ENCODE measurements at regions not wholly inside any gene's neighbourhood (a gene's known extent, or its start where the extent isn't known, plus 50 kb on each side); places are given as distances from the start of the nearest gene placed in this dataset.

DNA sequence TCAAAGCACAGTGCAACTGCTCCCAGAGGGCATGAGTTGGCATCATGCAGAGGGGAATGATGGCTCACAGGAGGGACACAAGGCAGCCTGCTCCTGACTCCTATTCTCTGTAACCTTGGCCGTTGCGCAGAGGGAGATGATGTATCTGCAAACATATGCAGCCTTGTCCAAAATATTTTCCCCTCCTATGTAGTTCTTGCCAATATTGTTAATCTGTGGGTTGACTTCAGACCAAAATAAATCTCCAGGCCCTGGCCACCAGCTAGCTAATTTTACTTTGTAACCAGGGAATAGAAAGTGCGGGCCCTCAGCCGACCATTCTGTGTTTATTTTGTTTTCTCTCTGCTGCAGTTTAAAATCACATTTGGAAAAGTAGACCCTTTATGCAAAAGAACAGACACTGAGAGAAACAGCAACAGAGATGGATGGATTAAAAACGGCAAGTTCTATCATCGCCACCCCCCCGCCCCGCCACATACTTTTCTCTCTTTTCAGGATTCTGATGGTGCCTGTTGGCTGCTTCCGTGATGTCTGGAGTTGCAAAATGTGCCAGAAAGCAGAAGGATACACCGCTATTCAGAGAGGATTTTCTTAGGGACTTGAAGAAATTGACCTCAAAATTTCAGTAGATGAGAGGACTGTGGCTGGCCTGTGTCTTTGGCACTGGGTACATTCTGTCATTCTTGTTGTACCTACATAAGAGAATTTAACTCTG, 185.3 kb upstream of the BCOR start:
- no peak overlapping the region for H3K4me3 ChIP-seq (ENCODE audit: low read depth, low read length)
- no peak for DNase-seq (ENCODE audit: low read depth)
- TF ChIP-seq, protein P1, sequence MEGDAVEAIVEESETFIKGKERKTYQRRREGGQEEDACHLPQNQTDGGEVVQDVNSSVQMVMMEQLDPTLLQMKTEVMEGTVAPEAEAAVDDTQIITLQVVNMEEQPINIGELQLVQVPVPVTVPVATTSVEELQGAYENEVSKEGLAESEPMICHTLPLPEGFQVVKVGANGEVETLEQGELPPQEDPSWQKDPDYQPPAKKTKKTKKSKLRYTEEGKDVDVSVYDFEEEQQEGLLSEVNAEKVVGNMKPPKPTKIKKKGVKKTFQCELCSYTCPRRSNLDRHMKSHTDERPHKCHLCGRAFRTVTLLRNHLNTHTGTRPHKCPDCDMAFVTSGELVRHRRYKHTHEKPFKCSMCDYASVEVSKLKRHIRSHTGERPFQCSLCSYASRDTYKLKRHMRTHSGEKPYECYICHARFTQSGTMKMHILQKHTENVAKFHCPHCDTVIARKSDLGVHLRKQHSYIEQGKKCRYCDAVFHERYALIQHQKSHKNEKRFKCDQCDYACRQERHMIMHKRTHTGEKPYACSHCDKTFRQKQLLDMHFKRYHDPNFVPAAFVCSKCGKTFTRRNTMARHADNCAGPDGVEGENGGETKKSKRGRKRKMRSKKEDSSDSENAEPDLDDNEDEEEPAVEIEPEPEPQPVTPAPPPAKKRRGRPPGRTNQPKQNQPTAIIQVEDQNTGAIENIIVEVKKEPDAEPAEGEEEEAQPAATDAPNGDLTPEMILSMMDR (IDR thresholded peaks at IDR 0.05; ENCODE audit: control insufficient read depth, extremely low read depth, insufficient read depth): no peak

DNA sequence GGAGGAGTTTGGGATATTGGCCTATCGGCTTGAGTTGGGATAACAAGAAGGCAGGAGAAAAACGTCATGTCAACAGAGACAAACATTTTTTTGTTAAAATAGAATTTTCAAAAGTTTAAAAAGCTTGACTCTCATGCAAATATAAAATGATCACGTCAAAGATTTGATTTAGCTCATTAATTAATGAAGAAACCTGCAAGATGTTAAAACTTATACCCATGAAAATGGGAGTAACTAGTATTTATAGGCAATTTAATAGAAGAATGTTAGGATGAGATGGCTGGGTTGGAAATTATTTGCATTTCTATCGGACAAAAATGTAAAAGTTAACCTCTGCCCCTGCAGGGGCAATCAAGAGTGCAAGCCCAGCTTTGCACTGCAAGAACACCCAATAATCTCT, 184.6 kb upstream of the BCOR start:
- no peak for DNase-seq (ENCODE audit: low read depth)

DNA sequence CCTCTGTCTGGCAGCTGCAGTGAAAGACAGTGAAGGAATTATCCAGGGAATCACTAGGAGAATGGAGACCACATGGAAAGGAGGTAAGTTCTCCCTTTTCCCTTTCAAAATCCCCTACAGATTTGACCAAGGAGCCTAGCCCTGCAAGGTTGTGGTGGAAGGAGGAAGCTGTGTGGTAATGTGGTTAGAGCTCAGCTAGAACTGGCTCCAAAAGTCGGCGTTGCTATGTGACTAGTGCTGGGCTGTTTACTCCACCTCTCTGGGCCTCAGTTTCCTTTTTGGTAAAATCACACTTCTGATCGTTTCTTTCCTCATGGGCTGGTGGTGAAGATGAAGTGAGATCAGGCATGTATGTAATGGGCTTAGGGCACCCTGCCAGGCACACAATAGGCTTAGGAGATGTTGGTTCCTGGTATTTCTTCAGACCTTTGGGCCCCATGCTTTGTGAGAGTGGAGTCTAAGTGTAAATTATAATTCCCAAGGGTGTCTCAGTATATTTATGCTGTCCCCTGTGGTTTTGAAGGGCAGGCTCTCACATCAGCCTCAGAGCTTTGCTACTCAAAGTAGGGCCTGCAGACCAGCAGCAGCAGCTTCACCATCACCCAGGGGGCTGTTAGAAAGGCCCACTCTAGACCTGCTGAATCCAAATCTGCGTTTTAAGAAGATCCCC, 183.7 kb upstream of the BCOR start:
- TF ChIP-seq, protein P1 (IDR thresholded peaks at IDR 0.05; ENCODE audit: control insufficient read depth, extremely low read depth, insufficient read depth): no peak
- H3K4me3 ChIP-seq (ENCODE audit: low read depth, low read length): no peak overlapping the region
- DNase-seq (ENCODE audit: low read depth): no peak

More for the DNA sequence above, 184.6 kb upstream of the BCOR start:
- TF ChIP-seq, protein P1 (IDR thresholded peaks at IDR 0.05; ENCODE audit: control insufficient read depth, extremely low read depth, insufficient read depth): no peak
- no peak overlapping the region for H3K4me3 ChIP-seq (ENCODE audit: low read depth, low read length)

DNA sequence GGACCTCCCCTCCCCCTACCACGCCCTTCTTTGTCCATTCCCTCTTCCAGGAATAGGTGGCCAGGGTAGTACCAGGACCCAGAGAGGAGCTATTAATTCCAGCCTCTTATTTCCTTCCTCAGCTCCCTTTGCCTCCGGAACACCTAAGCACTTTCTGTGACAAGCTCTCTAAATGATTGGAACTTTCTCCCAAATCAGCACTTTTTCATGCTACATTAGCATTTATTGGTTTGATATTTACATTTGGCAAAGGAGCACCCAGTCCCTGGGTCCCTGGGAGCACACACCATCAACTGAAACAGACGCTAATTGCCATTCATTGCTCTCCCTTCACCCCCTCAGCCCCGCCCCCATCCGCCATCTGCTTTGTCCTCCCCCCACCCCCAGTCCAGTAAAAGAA, 182.0 kb upstream of the BCOR start:
- TF ChIP-seq, protein P1 (IDR thresholded peaks at IDR 0.05; ENCODE audit: control insufficient read depth, extremely low read depth, insufficient read depth): no peak
- no peak for DNase-seq (ENCODE audit: low read depth)
- H3K4me3 ChIP-seq (ENCODE audit: low read depth, low read length): no peak overlapping the region

DNA sequence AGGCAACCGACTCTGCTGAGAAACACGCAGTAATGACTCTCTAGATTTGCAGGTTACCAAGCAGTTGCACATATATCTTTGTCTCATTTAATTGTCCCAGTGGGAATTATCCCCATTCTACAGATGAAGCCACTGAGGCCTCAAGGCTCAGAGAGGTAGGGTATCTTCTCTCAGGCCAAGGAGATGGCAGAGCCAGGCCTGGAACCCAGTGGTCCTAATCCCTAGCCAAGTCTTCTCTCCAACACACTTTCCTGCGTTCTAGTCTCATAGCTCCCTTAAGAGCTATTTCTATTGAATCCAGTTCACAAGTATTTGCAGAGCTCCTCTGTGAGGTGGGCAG, 181.3 kb upstream of the BCOR start:
- DNase-seq (ENCODE audit: low read depth): no peak
- TF ChIP-seq, protein P1 (IDR thresholded peaks at IDR 0.05; ENCODE audit: control insufficient read depth, extremely low read depth, insufficient read depth): no peak
- no peak overlapping the region for H3K4me3 ChIP-seq (ENCODE audit: low read depth, low read length)

DNA sequence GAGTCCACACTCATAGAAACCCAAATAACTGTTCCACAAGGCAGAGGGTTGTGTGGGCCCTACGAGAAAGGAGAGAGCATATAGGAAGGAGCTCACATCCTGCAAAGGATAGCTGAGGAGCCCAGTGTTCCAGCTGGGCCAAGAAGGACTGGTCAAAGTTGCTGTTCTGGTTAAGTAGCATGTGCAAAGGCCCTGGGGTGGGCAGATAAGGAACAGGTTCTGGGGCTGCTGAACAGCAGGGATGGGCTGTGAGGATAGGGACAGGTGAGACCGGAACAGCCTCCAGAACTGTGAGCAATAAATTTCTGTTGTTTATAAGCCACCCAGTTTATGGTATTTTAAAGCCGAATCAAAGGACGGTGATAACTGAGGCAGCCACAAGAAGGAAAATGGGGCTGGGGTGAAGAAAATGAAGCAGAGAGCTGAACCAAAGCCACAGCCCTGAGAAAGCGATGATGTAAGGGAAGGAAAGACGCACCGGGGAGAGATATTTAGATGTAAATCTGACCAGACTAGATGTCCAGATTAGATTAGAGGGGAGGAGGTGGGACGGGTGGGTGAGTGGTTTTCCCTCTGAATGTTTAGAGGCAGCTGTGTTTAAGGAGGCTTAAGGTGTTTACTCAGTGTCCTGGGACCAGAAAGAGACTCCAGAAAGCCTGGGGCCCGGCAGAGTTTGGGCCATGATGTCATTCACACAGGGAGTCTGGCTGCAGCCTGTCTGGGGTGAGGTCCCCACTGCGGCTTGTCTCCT, 180.8 kb upstream of the BCOR start:
- no peak for DNase-seq (ENCODE audit: low read depth)
- TF ChIP-seq, protein P1 (IDR thresholded peaks at IDR 0.05; ENCODE audit: control insufficient read depth, extremely low read depth, insufficient read depth): no peak
- no peak overlapping the region for H3K4me3 ChIP-seq (ENCODE audit: low read depth, low read length)
